ENCODE measurements at regions not wholly inside any gene's neighbourhood (a gene's known extent, or its start where the extent isn't known, plus 50 kb on each side); places are given as distances from the start of the nearest gene placed in this dataset.
"Not testable (repeated sequence)": the region's sequence is repeated elsewhere in the genome, so short reads cannot be mapped to it uniquely, and the experiment has no call there.

DNA sequence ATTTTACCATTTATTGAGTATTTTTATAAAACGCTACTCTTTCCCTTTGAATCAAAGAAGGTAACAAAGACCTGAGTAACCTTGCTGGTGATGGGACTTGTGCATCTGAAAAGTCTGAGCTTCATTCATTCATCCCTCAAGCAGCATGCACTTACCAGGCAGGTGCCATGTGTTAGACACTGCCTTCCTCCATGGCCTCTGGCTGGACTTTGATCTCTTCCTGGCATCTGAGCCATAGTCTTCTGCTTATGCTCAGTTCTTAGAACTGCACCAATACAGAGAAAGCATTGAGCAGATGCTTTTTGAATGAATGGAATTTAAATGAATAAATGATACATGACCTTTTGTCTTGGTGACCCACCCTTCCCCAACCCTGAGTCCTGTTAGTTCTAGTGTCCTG, 251.4 kb upstream of the COPS8 start:
- H3K36me3 ChIP-seq = no peaks in the 10 kb centered on the region
- no peaks in the 10 kb centered on the region for H3K9me3 ChIP-seq
- 94 to 96% (median 95%) methylated on average over 1 of the region's 1 CpG for WGBS, 3 donors
- H3K4me1 ChIP-seq (ENCODE audit: insufficient read depth) = no peaks in the 10 kb centered on the region
- no peak for DNase-seq
- intact Hi-C loops (cut with DNase I) = no loop called here
- H3K4me3 ChIP-seq = no peak overlapping the region
- no peak for TF ChIP-seq POLR2A (IDR thresholded peaks at IDR 0.05)
- no peak overlapping the region for H3K27ac ChIP-seq
- no peaks in the 10 kb centered on the region for H3K27me3 ChIP-seq

DNA sequence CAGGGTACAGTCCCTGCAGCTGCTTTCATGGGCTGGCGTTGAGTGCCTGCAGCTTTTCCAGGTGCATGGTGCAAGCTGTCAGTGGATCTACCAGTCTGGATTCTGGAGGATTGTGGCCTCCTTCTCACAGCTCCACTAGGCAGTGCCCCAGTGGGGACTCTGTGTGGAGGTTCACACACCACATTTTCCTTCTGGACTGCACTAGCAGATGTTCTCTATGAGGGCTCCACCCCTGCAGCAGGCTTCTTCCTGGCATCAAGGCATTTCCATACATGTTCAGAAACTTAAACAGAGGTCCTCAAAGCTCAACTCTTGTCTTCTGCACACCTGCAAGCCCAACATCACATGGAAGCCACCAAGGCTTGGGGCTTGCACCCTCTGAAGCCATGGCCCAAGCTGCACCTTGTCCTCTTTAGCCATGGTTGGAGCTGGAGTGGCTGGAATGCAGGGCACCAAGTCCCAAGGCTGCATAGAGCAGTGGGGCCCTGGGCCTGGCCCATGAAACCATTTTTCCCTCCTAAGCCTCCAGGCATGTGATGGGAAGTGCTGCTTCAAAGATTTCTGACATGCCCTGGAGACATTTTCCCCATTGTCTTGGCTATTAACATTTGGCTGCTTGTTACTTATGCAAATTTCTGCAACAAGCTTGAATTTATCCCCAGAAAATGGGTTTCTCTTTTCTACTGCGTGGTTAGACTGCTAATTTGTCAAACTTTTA, 250.2 kb upstream of the COPS8 start:
- H3K4me3 ChIP-seq = no peak overlapping the region
- intact Hi-C loops (cut with DNase I) = no loop called here
- 47 to 94% (median 81%) methylated on average over 2 of the region's 2 CpGs for whole genome bisulfite sequencing, 3 donors
- no peak for DNase-seq
- no peaks in the 10 kb centered on the region for H3K27me3 ChIP-seq
- no peaks in the 10 kb centered on the region for H3K4me1 ChIP-seq (ENCODE audit: insufficient read depth)
- H3K36me3 ChIP-seq = no peaks in the 10 kb centered on the region
- no peaks in the 10 kb centered on the region for H3K9me3 ChIP-seq
- TF ChIP-seq, protein P1, sequence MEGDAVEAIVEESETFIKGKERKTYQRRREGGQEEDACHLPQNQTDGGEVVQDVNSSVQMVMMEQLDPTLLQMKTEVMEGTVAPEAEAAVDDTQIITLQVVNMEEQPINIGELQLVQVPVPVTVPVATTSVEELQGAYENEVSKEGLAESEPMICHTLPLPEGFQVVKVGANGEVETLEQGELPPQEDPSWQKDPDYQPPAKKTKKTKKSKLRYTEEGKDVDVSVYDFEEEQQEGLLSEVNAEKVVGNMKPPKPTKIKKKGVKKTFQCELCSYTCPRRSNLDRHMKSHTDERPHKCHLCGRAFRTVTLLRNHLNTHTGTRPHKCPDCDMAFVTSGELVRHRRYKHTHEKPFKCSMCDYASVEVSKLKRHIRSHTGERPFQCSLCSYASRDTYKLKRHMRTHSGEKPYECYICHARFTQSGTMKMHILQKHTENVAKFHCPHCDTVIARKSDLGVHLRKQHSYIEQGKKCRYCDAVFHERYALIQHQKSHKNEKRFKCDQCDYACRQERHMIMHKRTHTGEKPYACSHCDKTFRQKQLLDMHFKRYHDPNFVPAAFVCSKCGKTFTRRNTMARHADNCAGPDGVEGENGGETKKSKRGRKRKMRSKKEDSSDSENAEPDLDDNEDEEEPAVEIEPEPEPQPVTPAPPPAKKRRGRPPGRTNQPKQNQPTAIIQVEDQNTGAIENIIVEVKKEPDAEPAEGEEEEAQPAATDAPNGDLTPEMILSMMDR (IDR thresholded peaks at IDR 0.05) = no peak
- no peak for TF ChIP-seq POLR2A (IDR thresholded peaks at IDR 0.05)
- TF ChIP-seq EP300 (IDR thresholded peaks at IDR 0.05) = no peak
- H3K27ac ChIP-seq = no peak overlapping the region

DNA sequence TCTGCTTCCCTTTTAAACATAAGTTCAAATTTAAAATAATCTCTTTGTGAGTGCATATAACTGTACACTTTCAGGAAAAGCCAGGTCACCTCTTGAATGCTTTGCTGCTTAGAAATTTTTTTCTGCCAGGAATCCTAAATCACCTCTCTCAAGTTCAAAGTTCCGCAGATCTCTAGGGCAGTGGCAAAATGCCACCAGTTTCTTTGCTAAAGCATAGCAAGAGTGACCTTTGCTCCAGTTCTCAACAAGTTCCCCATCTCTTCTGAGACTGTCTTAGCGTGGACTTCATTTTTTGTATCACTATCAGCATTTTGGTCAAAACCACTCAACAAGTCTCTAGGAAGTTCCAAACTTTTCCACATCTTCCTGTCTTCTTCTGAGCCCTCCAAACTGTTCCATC, 249.7 kb upstream of the COPS8 start:
- H3K9me3 ChIP-seq; H3K4me3 ChIP-seq; intact Hi-C loops (cut with DNase I); H3K27me3 ChIP-seq; H3K4me1 ChIP-seq (ENCODE audit: insufficient read depth); H3K27ac ChIP-seq; DNase-seq; H3K36me3 ChIP-seq: not testable (repeated sequence)
- whole genome bisulfite sequencing, 3 donors = 77 to 84% (median 82%) methylated on average over 2 of the region's 2 CpGs

DNA sequence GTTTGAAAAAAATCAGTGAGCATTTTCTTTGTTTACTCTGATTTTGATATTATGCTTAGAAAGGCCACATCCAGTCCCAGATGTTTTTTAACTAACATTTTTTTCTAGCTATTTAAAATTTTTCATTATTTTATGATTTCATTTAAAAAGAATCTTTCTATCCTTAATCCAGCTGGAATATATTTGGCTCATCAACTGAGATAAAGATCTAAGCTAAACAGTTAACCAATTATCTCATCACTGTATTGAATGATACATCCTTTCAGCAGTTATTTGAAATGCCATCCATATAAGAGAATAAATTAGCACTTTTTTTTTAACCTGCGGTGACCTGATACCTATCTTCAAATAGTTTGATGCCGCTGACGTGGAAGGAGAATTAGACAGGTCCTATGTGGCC, 245.5 kb upstream of the COPS8 start:
- TF ChIP-seq, protein P1 (IDR thresholded peaks at IDR 0.05) = no peak
- TF ChIP-seq POLR2A (IDR thresholded peaks at IDR 0.05) = no peak
- TF ChIP-seq EP300 (IDR thresholded peaks at IDR 0.05) = no peak
- WGBS, 3 donors = 86 to 88% (median 86%) methylated on average over 3 of the region's 3 CpGs
- intact Hi-C loops (cut with DNase I) = no loop called here
- Histone ChIP-seq H3K4me1 (ENCODE audit: insufficient read depth) (no peaks in the 10 kb centered on the region), H3K27ac (no peak overlapping the region), H3K9me3 (no peaks in the 10 kb centered on the region), H3K27me3 (no peaks in the 10 kb centered on the region), H3K4me3 (no peak overlapping the region), H3K36me3 (no peaks in the 10 kb centered on the region)
- no peak for DNase-seq

DNA sequence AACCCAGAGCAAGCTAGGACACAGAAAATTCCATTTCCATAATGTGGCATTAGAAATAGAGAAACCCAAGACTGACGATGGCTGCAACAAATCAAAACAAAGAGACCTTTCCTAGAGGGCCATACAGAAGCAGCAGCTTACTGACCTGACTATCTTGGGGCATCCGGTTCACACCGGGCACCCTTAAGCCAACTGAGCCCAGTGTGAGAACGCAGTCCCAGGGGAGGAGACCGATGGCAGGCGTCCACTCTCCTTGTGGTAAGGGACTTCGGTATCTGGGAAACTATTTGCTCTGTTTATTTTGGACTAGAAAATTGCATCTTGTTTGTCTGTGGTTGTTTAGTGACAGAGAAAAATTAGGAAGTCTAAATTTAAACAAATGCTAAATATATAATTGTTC, 244.8 kb upstream of the COPS8 start:
- Histone ChIP-seq H3K27ac (no peak overlapping the region), H3K27me3 (no peaks in the 10 kb centered on the region), H3K4me1 (ENCODE audit: insufficient read depth) (no peaks in the 10 kb centered on the region), H3K36me3 (no peaks in the 10 kb centered on the region), H3K4me3 (no peak overlapping the region), H3K9me3 (no peaks in the 10 kb centered on the region)
- DNase-seq = no peak
- intact Hi-C loops (cut with DNase I) = no loop called here
- 75 to 85% (median 75%) methylated on average over 7 of the region's 7 CpGs for WGBS, 3 donors
- no peak for TF ChIP-seq EP300 (IDR thresholded peaks at IDR 0.05)
- TF ChIP-seq, protein P1 (IDR thresholded peaks at IDR 0.05) = no peak
- no peak for TF ChIP-seq POLR2A (IDR thresholded peaks at IDR 0.05)

Measured in ovary (tissue), 7 donors.